ENCODE measurements at regions not wholly inside any gene's neighbourhood (a gene's known extent, or its start where the extent isn't known, plus 50 kb on each side); places are given as distances from the start of the nearest gene placed in this dataset.

DNA sequence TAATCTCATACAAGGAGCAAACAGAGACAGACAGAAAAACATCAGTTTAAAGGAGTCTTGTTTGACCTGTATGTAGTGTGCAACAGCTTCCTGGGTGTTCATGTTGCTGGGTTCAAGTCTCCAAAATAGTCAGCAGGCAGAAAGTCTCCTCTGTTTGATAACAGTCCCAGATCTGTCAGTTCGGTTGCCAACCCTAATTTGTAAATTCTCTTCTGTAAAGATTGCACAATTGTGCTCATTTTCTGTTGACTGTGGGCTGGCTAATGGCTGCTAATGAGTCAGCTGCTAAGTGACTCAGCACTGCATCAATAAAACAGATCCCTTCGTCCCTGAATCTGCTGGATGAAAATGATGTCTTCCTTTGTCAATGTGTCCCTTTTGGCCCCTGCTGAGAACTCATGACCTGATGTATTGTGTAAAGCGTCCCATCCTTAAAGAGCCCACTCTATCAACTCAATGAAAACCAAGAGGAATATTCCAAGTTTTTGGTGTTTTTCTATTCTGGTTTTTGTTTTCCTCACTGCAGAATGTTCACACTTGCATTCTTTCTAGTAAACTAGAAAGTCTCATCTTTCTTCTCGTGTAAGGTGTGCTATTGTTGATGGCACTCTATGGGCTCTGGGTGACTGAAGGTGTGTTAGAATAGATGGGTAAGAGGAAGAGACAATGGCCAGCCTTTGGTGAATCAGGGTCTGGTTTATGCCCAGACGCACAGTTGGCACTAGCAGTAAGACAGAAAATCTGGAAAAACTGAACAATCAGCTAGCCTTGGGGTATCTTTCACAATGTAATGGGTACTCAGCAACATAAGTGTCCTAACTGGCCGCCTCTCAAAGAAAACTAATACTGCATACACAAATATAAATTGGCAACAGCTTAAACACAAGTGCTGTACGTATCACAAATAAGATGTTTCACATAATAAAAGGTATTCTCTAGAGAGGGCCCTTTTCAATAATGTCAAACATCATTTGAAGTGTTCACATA is 75.1 kb upstream of the SIPA1L2 start:
- 85% methylated on average over 5 to 7 of the region's 7 CpGs for WGBS, 2 experiments (ENCODE audit: insufficient coverage in 1 of 2, insufficient read length in 1 of 2)
- peaks cover 4% of the 10 kb centered on the region for H3K4me1 Mint-ChIP-seq
- H3K4me1 ChIP-seq (ENCODE audit: control insufficient read depth, insufficient read depth, low read length): no peaks in the 10 kb centered on the region
- H3K9ac ChIP-seq (ENCODE audit: extremely low read depth, low read length, poor library complexity, severe bottlenecking): no peak overlapping the region
- TF ChIP-seq CTCF (conservative IDR thresholded peaks at IDR 0.05): no peak
- H3K4me3 Mint-ChIP-seq: no peak overlapping the region
- DNase-seq: no peak
- no peak overlapping the region for H3K27ac ChIP-seq (ENCODE audit: low read depth, low read length)
- H3K27me3 Mint-ChIP-seq (ENCODE audit: insufficient read depth): no peaks in the 10 kb centered on the region
- H3K27me3 ChIP-seq (ENCODE audit: control insufficient read depth, insufficient read depth, low read length, poor library complexity, severe bottlenecking): no peaks in the 10 kb centered on the region
- H3K36me3 ChIP-seq (ENCODE audit: control insufficient read depth, insufficient read depth, low read length): no peaks in the 10 kb centered on the region
- peaks cover 12% of the 10 kb centered on the region for H3K9me3 ChIP-seq (ENCODE audit: control insufficient read depth, low read length)
- H3K36me3 Mint-ChIP-seq (ENCODE audit: low read depth): no peaks in the 10 kb centered on the region
- H3K4me3 ChIP-seq (ENCODE audit: low read length): no peak overlapping the region
- H3K9me3 Mint-ChIP-seq: peaks cover 14% of the 10 kb centered on the region
- H3K27ac Mint-ChIP-seq: no peak overlapping the region

GRCh38 chr1:232705815-232706575 is 76.1 kb upstream of the SIPA1L2 start:
- no peaks in the 10 kb centered on the region for H3K27me3 ChIP-seq (ENCODE audit: control insufficient read depth, insufficient read depth, low read length, poor library complexity, severe bottlenecking)
- H3K4me3 Mint-ChIP-seq: no peak overlapping the region
- H3K4me1 ChIP-seq (ENCODE audit: control insufficient read depth, insufficient read depth, low read length): no peaks in the 10 kb centered on the region
- DNase-seq: no peak
- peaks cover 4% of the 10 kb centered on the region for H3K4me1 Mint-ChIP-seq
- H3K9me3 ChIP-seq (ENCODE audit: control insufficient read depth, low read length): peaks cover 11% of the 10 kb centered on the region
- H3K36me3 Mint-ChIP-seq (ENCODE audit: low read depth): no peaks in the 10 kb centered on the region
- no peak for TF ChIP-seq CTCF (conservative IDR thresholded peaks at IDR 0.05)
- no peaks in the 10 kb centered on the region for H3K27me3 Mint-ChIP-seq (ENCODE audit: insufficient read depth)
- H3K4me3 ChIP-seq (ENCODE audit: low read length): no peak overlapping the region
- no peak overlapping the region for H3K27ac ChIP-seq (ENCODE audit: low read depth, low read length)
- no peaks in the 10 kb centered on the region for H3K36me3 ChIP-seq (ENCODE audit: control insufficient read depth, insufficient read depth, low read length)
- peaks cover 13% of the 10 kb centered on the region for H3K9me3 Mint-ChIP-seq
- 91% methylated on average over 6 to 7 of the region's 7 CpGs for whole genome bisulfite sequencing, 2 experiments (ENCODE audit: insufficient coverage in 1 of 2, insufficient read length in 1 of 2)
- no peak overlapping the region for H3K27ac Mint-ChIP-seq
- H3K9ac ChIP-seq (ENCODE audit: extremely low read depth, low read length, poor library complexity, severe bottlenecking): no peak overlapping the region

DNA sequence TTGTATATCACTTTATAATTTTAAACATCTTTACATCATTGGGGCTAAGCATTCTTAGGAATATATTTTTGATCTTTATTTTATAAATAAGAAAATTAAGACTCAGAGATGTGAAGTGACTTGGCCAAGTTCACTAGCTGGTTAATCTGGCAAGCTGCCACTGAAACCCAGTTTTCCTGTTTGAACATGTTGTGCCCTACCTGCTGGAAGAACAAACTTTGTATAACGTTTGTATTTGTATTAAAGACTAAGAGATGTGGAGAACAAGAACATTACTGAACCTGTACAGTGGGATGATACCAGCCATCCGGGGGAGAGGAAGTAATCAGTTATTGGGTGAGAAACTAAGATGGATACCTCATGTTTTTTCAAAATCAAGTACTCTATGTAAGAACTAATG is 77.2 kb upstream of the SIPA1L2 start:
- H3K9ac ChIP-seq (ENCODE audit: extremely low read depth, low read length, poor library complexity, severe bottlenecking): no peak overlapping the region
- 80 to 92% methylated on average over 1 to 2 of the region's 2 CpGs for WGBS, 2 experiments (ENCODE audit: insufficient coverage in 1 of 2, insufficient read length in 1 of 2)
- no peak for TF ChIP-seq CTCF (conservative IDR thresholded peaks at IDR 0.05)
- no peak overlapping the region for H3K4me3 ChIP-seq (ENCODE audit: low read length)
- no peaks in the 10 kb centered on the region for H3K27me3 ChIP-seq (ENCODE audit: control insufficient read depth, insufficient read depth, low read length, poor library complexity, severe bottlenecking)
- Mint-ChIP-seq H3K9me3 (peaks cover 2% of the 10 kb centered on the region), H3K4me3 (no peak overlapping the region), H3K27ac (no peak overlapping the region), H3K27me3 (ENCODE audit: insufficient read depth) (no peaks in the 10 kb centered on the region), H3K4me1 (peaks cover 4% of the 10 kb centered on the region), H3K36me3 (ENCODE audit: low read depth) (no peaks in the 10 kb centered on the region)
- H3K9me3 ChIP-seq (ENCODE audit: control insufficient read depth, low read length): no peaks in the 10 kb centered on the region
- DNase-seq: no peak
- no peaks in the 10 kb centered on the region for H3K4me1 ChIP-seq (ENCODE audit: control insufficient read depth, insufficient read depth, low read length)
- no peaks in the 10 kb centered on the region for H3K36me3 ChIP-seq (ENCODE audit: control insufficient read depth, insufficient read depth, low read length)
- H3K27ac ChIP-seq (ENCODE audit: low read depth, low read length): no peak overlapping the region

Measured in endodermal cell (in vitro differentiated cells).